ENCODE measurements at regions not wholly inside any gene's neighbourhood (a gene's known extent, or its start where the extent isn't known, plus 50 kb on each side); places are given as distances from the start of the nearest gene placed in this dataset.
"Not testable (repeated sequence)": the region's sequence is repeated elsewhere in the genome, so short reads cannot be mapped to it uniquely, and the experiment has no call there.

DNA sequence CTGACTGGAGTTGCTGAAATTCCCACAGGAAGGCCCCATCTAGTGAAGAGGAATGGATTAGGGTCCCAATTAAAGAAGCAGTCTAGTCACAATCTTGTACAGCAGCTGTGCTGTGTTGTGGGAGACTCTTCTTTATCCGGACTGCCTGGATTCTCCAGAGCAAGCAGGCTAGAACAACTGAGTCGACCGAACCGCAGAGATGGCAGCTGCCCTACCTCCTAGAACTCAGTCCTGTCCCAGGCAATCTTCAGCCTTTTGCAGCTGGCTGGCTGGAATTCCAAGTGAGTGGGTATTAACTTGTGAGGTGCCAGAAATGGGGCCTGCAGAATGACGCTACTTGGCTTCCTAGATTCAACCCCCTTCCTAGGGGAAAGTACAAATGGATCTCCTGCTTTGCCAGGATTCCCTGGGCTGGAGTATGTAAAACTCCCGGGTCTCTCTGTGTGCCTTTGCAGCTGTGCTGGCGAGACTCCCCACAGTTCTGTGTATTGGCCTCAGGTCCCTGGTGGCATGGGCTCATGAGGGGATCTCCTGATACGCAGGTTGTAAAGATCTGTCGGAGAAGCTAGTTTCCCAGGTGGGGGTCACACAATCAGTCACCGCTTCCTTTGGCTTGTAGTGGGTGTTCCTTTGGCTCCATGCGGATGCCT lies 1952.6 kb upstream of the LRRTM1 start:
- DNase-seq: no peak

DNA sequence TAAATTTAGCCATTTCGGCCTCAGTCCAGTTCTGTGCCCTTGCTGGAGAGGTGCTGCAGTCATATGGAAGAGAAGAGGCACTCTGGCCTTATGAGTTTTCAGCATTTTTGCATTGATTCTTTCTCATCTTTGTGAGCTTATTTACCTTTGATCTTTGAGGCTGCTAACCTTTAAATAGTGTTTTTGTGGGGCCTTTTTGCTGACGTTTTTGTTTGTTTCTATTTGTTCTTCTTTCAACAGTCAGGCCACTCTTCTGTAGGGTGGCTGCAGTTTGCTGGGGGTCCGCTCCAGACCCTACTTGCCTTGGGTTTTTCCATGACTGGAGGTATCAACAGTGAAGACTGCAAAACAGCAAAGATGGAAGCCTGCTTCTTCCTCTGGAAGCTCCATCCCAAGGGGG lies 1951.7 kb upstream of the LRRTM1 start:
- DNase-seq: no peak

DNA sequence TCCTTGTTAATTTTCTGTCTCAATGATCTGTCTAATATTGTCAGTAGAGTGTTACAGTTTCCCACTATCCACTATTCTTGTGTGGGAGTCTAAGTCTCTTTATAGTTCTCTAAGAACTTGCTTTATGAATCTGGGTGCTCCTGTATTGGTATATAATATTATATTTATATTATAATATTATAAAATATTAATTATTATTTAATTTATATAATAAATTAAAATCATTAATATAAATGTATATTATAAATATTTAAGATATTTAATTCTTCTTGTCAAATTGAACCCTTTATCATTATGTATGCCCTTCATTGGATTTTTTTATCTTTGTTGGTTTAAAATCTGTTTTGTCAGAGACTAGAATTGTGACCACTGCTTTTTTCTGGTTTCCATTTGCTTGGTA lies 1950.2 kb upstream of the LRRTM1 start:
- no peak for DNase-seq

DNA sequence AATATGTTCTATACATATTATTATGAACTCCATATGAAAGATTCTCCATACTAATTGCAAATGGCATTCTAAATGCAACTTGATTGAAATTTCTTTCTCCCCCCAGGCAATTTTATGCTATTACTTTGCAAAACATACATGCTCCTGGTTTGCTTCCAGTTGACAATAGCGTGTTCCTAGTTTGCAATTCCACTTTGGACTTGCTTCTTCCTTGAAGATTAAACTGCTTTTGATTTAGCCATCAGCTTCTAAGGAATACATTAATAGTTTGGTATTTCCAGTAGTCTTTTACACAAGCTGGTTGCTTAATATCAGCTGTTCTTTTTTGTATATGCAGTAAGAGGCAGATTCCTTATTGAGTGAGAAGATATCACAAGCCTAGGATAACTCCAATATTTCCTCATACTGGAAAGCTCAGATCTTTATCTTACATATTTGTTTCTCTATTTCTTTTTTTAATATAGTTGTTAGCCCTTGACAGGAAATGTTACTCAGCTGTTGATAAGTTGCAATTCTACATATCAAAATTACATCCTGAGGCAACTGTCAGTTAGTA lies 1941.7 kb upstream of the LRRTM1 start:
- no peak for DNase-seq

DNA sequence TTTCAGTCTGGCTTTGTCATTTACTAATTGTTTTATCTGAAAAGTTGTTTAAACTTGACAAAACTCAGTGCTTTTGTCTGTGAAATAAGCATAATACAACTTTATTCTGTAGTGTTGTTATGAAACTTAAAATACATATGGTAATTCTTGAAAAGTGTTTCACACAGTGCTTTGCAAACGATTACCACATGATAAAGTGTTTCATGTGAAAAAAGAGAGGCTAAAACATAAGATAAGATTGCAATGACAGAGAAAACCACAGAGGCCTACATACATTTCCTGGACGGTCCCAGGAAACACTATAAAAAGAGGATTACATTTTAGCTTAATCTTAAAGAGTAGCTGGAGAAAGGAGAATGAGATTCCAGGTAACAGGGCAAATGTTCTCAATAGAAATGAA lies 1934.6 kb upstream of the LRRTM1 start:
- DNase-seq: no peak

DNA sequence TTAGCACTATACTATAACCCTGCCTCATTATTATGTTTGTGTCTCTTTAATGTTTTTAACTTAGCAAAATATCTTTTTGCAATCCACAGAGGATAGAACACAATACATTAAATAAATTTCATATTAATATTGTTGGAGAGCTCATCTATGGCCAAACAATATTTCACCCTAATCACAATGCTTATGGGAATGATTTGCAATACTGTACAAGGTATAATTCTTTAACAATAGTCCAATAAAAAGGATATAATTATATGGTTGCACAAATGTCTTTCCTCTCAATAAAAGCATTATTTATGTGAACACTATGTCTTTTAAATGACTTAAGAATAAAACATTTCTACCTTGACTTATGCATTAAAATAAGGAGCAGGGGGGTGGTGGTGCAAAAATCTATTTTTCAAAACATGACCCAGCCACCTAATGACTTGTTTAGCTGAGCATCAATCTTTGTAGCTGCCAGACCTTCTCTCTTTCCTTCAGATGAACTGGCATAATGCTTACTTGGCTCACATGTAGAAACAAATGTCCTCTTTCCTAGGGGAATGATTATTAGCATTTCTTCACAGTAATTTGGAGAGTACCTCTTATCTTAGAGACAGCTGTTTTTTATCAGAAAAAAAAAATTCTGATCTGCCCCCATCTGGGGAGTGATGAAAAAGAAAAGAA lies 1933.6 kb upstream of the LRRTM1 start:
- no peak for DNase-seq

DNA sequence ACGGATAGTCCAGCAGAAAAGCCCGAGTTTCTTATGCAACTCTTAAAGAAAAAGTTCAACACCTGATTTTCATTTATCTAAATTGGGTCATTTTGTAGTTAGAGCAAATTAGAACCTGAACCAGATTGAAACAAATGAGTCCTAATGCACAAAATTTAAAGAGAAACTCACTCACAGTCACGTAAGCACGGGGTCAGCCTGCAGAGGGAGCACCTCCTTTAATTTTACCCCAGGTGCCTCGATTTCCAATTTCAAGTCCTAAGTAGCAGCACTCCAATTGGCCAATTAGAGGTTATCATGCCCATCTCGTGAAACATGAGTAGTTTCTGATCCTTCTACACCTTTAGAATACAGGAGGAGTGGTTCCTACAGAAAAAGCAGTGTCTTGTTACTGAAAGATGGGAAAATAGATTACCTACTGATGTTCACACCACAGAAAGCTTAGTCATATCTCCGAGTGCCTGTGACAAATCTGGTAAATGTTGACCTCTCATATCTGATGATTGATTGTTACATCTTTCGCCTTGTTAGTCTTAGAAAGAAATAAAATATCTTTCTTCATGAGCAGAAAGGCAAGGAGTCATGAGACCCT lies 1929.8 kb upstream of the LRRTM1 start:
- DNase-seq: no peak

DNA sequence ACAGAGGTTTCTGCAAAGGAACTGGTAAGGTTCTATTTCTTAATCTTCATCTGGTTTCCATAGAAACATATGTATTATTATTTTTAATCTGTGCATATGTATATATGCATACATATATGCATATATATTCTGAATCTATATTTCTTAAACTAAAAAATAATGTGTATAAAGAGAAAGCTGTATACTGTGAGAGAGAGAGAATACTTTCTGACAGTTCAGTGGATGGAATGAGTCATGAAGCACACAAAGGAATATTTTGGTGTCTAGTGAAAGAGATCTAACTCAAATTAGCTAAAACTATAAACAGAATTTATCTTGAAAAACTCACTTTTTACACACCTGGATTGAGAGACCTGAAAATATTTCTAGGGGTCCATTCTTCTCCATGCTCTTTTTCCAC lies 1929.3 kb upstream of the LRRTM1 start:
- DNase-seq: no peak

DNA sequence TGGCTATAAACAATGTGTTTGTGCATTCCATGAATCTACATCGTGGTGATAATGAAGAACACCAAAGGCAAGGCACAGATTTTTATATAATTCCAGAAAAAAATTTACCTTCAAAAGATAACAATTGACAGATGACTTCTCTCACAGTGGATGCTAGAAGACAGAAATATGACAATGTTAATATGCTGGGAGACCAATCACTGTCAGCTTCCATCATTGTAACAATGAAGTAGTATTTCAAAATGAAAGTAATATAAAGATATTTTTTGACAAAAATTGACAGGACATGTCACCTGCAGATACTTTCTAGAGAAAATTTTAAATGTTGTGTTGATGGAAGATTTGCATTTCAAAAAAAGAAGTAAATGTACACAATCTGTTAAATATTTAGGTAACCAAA lies 1925.9 kb upstream of the LRRTM1 start:
- no peak for DNase-seq

DNA sequence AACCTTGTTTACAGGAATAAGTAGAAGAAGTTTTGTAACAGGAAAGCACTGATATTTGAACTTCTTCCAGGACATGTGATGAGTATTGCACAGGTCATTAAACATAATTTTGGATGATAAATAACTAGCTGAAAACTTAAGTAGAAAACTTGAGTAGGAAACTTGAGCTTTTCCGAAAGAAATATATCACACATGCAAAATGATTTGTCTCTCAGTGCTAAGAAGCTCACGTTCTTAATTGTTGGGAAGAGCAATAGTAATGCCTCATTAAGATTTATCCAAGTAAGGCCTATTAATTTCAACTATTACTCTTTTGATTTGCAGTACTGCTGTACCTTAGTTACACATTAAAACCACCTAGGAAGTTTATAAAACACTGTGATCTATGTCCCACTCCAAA lies 1921.9 kb upstream of the LRRTM1 start:
- no peak for DNase-seq

DNA sequence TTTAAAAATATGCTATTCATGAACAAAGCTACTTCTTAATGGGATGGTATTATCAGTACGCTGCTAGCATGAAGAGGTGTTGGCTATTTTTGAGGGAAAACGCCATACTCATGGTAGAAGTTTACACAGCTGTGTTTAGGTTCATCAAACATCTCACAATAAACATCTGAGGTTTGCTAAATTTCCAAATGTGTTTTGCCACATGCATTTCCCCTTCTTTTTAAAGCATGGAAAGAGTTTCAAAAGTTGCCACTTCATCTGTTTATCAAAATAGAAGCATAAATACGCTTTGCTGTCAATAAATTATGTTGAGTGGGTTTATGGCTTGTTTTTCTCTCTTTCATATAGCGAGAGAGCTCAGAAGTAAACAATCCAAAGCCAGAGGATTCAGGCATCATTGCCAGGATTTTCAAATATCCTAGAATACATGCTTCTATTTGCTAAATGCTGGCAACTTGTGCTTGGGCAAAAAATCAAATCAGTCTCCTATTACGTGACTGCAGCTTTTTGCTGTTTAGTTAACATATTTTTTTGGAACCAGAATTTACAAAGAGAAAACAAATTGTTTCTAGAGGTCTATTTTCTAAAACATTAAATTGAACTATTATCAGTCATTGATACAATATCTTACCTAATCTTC lies 1919.9 kb upstream of the LRRTM1 start:
- no peak for DNase-seq

DNA sequence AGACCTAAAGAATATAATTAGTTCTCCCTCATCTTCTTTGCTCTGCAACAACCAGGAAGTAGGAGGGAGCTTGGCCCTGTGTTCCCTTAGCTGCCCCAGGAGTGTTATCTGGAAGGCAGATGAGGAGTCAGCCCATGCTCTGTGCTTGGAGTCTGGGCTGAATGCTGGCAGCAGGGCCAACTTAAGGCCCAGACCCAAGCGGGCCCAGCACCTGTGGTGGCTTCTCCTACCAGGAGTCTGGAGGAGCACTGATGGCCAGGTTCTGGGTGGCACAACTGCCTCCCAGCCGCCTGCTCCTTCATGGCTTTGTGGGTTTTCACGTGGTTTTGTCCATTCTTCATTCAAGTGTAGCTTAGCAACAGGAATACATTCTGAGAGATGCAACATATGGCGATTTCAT lies 1910.7 kb upstream of the LRRTM1 start:
- no peak for DNase-seq

DNA sequence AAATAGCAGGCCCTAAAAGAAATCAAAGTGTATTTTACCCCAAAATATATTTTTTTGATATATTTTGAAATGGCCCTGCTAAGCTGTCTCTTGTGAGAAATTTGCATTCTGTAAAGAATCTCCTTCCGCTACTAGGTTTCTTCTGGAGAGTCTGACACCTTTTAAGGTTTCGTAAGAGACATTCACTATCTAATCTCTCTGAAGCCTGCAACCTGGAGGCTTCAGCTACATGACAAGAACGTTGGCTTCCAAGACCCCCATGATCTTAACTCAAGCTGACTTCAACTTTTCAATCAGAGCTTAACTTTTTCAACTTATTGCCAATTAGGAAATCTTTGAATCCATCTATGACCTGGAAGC lies 1894.9 kb upstream of the LRRTM1 start:
- DNase-seq: no peak

DNA sequence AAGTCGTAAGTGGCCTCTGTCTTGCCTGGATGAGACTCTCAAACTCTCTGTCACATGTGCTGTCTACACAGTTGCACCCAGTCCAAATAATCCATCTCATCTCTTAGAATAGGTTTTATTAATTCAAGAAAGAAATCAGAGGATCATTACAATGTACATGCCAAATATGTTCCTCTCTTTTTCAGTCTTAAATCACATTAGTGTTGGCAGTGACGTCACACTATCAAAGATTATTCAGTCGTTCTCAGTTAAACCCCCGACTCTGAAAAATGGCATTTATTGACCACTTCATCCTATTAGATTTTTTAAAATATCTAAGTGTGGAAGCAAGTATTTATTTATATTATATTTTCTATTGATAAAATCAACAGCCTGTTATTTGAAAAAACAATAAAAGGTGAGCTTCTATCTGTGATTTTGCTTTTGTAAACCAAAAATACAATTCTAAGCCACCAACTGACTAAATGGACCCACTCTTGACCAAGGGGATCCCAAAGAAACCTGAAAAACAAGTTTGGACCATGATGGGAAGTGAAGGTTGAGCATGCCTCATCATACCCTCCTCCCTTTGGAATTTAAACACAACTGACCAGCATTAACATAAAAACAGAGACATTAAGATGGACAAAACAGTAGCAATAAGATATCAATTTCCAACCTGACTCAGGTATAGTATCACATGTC lies 1894.4 kb upstream of the LRRTM1 start:
- DNase-seq: no peak

DNA sequence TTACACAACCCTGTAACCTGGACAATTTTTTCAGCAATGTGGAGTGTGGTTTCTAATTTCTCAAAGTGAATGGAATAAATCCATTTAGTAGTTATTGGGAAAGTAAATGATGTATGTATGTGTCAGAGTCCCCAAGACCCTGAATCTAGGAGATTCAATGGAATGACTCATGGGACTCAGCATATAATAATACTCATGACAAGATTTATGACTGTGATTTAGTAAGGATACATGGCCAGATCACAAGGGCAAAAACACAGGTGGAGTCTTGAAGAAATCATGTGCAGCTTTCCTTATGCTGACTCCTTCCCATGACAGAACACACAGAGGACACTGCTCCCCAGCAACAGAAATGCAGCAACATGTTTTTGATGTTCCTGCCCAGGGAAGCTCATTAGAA lies 1877.7 kb upstream of the LRRTM1 start:
- no peak for DNase-seq

DNA sequence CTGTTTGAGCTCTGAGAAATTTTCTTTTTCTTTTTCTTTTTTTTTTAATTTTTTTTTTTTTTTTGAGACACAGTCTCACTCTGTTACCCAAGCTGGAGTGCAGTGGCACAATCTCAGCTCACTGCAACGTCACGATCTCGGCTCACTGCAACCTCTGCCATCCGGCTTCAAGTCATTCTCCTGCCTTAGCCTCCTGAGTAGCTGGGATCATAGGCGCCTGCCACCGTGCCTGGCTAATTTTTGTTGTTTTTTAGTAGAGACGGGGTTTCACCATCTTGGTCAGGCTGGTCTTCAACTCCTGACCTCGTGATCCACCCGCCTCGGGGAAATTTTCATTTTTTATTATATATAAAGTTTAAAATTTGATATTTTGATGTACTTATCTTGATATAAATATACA lies 1870.7 kb upstream of the LRRTM1 start:
- not testable (repeated sequence) for DNase-seq

DNA sequence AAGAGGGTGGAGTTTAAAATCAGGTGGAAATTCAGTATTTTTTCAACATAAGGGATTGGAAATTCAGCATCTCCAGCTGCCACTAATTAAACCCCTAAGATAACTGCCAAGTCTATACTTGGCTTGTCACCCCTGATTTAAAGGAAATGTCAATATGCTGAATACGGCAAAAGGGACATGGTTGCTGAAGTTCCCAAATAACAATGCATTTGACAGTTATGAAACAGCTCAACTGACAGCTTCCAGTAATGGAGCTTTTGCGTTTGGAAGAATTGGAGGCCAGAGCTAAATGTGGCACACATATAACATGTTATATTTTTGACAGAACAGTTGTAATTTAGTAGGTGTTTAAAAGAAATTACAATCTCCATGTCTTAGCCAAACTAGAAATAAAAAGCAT lies 1867.9 kb upstream of the LRRTM1 start:
- DNase-seq: no peak

DNA sequence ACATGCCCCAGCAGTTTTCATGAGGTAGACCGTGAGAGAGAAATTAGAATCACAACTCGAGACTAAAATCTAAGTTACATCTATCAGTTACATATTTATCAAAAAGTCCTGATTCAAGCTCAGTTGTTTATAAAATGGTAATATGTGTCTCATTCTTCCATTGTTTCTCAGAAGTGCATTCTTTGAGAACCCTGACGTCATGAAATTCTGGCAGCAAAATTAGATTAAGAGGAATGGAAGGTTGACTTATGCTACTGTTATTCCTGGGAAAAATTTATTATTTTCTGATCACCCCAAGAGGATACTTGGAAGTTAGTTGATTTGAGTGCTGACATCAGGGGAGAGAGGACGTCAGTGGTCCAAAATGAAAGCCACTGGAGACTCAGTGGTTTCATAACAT lies 1864.8 kb upstream of the LRRTM1 start:
- no peak for DNase-seq

DNA sequence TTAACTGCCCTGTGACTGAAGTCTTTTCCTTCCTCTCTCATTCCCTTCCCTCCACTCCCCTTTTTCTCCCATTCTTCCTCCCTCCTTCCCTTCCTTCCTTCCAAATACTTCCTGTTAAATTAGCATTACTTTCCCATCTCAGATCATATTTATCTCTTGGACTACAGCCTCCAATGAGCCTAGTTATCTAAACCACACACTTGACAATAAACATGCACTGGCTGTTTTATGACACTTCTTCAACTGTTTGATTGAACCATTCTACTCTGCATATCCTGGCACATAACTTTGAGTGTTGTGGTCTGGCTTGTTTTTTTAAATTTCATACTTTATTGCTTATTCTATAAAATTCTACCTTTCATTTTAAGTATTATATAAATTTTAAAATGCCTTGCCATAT lies 1860.8 kb upstream of the LRRTM1 start:
- DNase-seq: no peak

DNA sequence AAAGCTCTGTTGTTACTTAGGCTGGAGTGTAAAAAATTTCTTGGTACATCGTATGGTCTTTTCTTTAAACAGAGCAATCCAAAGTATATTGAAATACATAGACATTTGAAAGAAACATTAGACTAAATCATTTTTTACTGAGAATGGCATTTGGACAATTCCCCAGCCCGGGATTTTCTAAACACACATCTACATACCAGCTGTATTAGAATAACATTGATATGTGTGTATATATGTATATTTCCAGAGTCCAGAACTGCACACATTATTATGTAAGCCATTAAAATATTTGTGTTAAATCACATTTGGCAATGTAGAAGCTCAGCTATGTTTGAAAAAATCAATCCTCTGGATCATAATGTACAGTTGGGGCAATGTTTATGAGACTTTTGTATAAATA lies 1853.6 kb upstream of the LRRTM1 start:
- no peak for DNase-seq

DNA sequence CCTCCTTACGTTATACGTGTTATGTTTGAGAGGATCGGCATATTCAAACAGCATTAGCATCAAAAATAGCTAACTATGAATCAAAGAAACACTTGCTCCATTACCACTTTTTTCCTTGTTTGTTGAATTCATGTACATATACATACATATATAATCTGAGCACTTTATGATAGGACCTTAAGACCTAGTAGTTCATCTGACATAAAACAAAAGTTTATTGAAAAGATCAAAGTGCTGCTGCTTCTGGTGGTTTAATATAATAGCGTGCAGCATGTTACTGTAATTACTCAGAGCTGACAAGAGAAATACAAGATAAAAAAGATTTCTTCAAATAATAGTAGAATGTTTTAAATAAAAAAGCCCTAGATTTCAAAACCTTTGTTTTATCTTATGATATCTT lies 1850.9 kb upstream of the LRRTM1 start:
- DNase-seq: no peak

DNA sequence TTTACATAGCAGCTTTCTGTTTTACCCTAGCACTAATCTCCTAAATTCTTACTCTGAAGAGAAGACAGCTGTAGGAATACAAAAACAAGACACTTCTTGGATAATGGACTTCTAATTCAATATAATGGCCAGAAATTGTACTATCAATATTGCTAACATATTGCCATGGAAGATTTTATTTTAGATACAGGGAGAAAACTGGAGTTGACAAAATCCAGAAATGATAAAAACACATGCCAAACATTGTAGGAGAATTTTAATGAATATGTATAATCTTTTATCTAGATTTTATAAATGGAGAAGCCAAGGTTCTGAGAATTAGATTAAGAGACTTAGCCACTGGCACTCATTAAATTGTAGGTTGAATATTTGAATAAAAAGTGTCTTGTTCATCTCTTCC lies 1838.8 kb upstream of the LRRTM1 start:
- DNase-seq: no peak

DNA sequence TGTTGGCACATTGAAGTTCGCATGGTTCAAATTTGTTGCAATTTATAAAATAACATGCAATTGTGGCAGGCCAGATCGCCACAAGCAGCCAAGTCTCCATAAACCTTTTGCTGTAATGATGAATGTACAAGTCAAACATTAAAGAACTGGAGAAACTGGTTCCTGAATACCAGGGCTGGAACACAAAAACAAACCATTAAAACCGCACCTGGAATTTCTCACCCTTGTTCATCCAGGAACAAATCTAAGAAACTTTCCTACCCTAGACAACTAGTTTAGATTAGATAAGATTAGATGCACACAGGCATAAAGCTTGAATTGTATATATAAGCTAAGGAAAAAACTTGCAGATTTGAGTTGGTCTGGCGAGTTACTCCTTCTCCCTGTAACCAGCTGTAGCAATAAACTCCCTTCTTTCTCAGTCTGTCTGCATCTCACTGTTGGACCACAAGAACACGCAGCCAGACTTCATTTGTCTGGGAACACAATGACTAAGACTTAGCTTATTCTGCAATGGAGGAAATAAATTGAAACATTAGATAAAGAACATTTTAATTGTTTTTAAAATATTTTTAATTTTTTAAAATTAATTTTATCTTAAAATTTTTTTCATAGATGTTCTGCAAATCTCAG lies 1835.5 kb upstream of the LRRTM1 start:
- no peak for DNase-seq
